DND-41 (cell line): ENCODE measurements at regions not wholly inside any gene's neighbourhood (a gene's known extent, or its start where the extent isn't known, plus 50 kb on each side); places are given as distances from the start of the nearest gene placed in this dataset.

Experiments used
- CTCF ChIP-seq: IDR thresholded peaks from 2 replicates; pipeline ENCODE4 v1.5.1; 2012; ENCODE audit warnings: borderline replicate concordance, low read length, moderate library complexity, mild to moderate bottlenecking; ENCODE audit not compliant: poor library complexity, severe bottlenecking; ENCODE audit errors: extremely low read depth
- EZH2 ChIP-seq: IDR thresholded peaks from 3 replicates; pipeline ENCODE4 v1.6.1; 2012; ENCODE audit warnings: borderline replicate concordance, low read depth, mild to moderate bottlenecking, moderate library complexity, low read length, inconsistent platforms; ENCODE audit not compliant: severe bottlenecking

DNA sequence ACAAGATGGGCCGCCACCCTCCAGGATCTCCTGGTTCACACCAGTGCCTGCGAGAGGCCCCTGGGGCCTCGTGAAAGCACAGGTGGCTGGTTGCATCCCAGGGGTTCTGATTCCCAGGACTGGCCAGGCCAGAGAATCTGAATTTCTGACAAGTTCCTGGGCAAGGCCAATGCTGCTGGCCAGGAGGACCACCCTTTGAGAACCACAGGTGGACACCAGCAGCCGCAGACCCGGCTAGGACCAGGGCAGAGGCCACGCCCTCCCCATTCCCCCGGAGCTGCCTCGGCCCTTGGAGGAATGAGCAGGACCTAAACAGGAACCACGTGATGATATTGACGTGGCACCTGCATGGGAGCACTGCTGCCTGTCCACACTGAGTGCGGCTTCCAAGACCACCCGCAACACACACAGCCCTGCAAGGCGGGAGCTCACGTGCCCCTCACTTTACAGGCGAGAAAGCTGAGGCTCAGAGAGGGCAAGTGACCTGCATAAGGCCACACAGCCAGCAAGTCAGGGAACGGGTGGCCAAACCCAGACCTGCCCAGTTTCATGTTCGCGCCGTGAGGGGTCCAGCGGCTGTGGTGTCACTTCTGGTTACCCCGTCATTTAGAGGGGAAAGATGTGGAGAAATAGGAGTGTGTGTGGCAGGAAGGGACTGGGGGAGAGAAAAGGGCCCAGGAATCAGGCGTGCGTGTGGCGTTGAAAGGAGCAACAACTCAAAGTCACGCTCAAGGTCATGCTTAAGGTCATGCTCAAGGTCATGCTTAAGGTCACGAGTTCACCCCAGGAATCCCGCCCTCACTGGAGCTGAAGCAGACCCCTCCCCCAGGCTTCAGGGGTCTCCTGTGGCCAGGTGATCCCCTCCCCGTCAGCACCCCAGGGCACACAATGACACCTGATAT is 105.9 kb upstream of the IER5L start:
- no peak for TF ChIP-seq CTCF
- no peak for TF ChIP-seq EZH2
